SK-N-SH treated with all-trans-retinoic acid at 6 μM for 48 hours (cell line): ENCODE measurements at regions not wholly inside any gene's neighbourhood (a gene's known extent, or its start where the extent isn't known, plus 50 kb on each side); places are given as distances from the start of the nearest gene placed in this dataset.

Experiments
- BACH2 ChIP-seq: fragments of 250-450 bp; sonication (Bioruptor Pico); IDR thresholded peaks from 2 replicates; pipeline ENCODE4 v1.9.0; 2021; ENCODE audit warnings: mild to moderate bottlenecking, borderline replicate concordance
- SNAI2 ChIP-seq: fragments of 250-450 bp; sonication (Bioruptor Pico); IDR thresholded peaks from 2 replicates; pipeline ENCODE4 v1.5.0; 2020; ENCODE audit warnings: mild to moderate bottlenecking, moderate library complexity
- TCF4 ChIP-seq: fragments of 250-450 bp; sonication (Bioruptor Pico); IDR thresholded peaks from 2 replicates; pipeline ENCODE4 v1.8.0; 2021; ENCODE audit warnings: mild to moderate bottlenecking, moderate library complexity, borderline replicate concordance
- TF ChIP-seq, protein P1 (sequence below): fragments of 250-450 bp; sonication (Bioruptor Pico); IDR thresholded peaks from 2 replicates; pipeline ENCODE4 v1.8.0; 2020; ENCODE audit warnings: mild to moderate bottlenecking, moderate library complexity, borderline replicate concordance
- TF ChIP-seq, protein P2 (sequence below): fragments of 250-450 bp; sonication (Bioruptor Pico); IDR thresholded peaks from 2 replicates; pipeline ENCODE4 v1.5.0; 2020; ENCODE audit warnings: mild to moderate bottlenecking, moderate library complexity

DNA sequence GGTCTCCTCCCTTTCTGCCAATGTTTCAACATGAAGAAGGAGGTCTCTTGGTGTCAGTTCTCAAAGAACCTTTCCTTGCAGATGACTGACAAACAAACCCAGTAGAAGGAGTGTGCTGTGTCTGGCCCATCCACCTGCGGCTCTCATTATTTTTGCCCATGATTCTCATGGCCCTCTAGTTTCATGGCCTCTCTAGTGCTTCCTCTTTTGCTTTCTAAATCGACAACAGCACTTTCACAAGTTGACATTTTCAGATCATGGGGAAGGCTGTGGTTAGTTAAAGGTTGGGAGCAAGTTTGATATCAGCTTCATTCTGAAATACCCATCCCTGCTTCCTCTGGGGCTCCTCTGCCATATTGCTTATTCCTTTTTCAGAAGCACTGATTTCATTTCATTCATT, 805.2 kb downstream of the SLC4A3 start:
- TF ChIP-seq SNAI2 (CRISPR knock-in tag) (no peak), TCF4 (CRISPR knock-in tag) (no peak), BACH2 (no peak)
- TF ChIP-seq, protein P1, sequence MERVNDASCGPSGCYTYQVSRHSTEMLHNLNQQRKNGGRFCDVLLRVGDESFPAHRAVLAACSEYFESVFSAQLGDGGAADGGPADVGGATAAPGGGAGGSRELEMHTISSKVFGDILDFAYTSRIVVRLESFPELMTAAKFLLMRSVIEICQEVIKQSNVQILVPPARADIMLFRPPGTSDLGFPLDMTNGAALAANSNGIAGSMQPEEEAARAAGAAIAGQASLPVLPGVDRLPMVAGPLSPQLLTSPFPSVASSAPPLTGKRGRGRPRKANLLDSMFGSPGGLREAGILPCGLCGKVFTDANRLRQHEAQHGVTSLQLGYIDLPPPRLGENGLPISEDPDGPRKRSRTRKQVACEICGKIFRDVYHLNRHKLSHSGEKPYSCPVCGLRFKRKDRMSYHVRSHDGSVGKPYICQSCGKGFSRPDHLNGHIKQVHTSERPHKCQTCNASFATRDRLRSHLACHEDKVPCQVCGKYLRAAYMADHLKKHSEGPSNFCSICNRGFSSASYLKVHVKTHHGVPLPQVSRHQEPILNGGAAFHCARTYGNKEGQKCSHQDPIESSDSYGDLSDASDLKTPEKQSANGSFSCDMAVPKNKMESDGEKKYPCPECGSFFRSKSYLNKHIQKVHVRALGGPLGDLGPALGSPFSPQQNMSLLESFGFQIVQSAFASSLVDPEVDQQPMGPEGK (CRISPR knock-in tag), result no peak
- TF ChIP-seq, protein P2, sequence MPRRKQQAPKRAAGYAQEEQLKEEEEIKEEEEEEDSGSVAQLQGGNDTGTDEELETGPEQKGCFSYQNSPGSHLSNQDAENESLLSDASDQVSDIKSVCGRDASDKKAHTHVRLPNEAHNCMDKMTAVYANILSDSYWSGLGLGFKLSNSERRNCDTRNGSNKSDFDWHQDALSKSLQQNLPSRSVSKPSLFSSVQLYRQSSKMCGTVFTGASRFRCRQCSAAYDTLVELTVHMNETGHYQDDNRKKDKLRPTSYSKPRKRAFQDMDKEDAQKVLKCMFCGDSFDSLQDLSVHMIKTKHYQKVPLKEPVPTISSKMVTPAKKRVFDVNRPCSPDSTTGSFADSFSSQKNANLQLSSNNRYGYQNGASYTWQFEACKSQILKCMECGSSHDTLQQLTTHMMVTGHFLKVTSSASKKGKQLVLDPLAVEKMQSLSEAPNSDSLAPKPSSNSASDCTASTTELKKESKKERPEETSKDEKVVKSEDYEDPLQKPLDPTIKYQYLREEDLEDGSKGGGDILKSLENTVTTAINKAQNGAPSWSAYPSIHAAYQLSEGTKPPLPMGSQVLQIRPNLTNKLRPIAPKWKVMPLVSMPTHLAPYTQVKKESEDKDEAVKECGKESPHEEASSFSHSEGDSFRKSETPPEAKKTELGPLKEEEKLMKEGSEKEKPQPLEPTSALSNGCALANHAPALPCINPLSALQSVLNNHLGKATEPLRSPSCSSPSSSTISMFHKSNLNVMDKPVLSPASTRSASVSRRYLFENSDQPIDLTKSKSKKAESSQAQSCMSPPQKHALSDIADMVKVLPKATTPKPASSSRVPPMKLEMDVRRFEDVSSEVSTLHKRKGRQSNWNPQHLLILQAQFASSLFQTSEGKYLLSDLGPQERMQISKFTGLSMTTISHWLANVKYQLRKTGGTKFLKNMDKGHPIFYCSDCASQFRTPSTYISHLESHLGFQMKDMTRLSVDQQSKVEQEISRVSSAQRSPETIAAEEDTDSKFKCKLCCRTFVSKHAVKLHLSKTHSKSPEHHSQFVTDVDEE (CRISPR knock-in tag), result no peak
